Esophagus squamous epithelium (tissue), 5 donors: ENCODE measurements at regions not wholly inside any gene's neighbourhood (a gene's known extent, or its start where the extent isn't known, plus 50 kb on each side); places are given as distances from the start of the nearest gene placed in this dataset.
A peak's percentile ranks its signal among the peaks of the same experiment; 100 is the strongest.

Experiments used
- DNase-seq: peaks from one replicate; lab custom pipeline; 2025; lab: John Stamatoyannopoulos, UW
- H3K27ac ChIP-seq, 4 donors: fragments of 200-600 bp; sonication (generic); one replicate each; pipeline ENCODE4 v1.5.1; 2016 to 2019; ENCODE audit warnings: mild to moderate bottlenecking in 1 of 4
- H3K27me3 ChIP-seq, 4 donors: fragments of 200-600 bp; sonication (generic); 1 replicate in 3 of 4; 2 replicates in 1 of 4; pipeline versions ENCODE4 v1.5.1 to v1.6.0; 2017 to 2021; ENCODE audit warnings: antibody characterized with exemption in 1 of 4
- H3K36me3 ChIP-seq, 3 donors: fragments of 200-600 bp; sonication (generic); one replicate each; pipeline ENCODE4 v1.5.1; 2016 to 2019
- H3K4me1 ChIP-seq, 3 donors: fragments of 200-600 bp; sonication (generic); one replicate each; pipeline ENCODE4 v1.5.1; 2017 to 2019
- H3K4me3 ChIP-seq, 4 donors: fragments of 200-600 bp; sonication (generic); 1 replicate in 3 of 4; 2 replicates in 1 of 4; pipeline ENCODE4 v1.5.1; 2016 to 2019; ENCODE audit warnings: mild to moderate bottlenecking in 2 of 4, moderate library complexity in 1 of 4
- H3K9me3 ChIP-seq, 3 donors: fragments of 200-600 bp; sonication (generic); one replicate each; pipeline ENCODE4 v1.5.1; 2016 to 2019
- POLR2A ChIP-seq, 4 donors: fragments of 450-650 bp; IDR thresholded peaks; one replicate each; pipeline ENCODE4 v1.6.1; 2017; ENCODE audit warnings: antibody characterized with exemption in 4 of 4, mild to moderate bottlenecking in 4 of 4, moderate library complexity in 3 of 4
- WGBS, 2 donors: methylation state at CpG; one replicate each; pipeline ENCODE4 v1.1.5; 2018; 5-methylcytosine and 5-hydroxymethylcytosine counted together
- intact Hi-C: fragments of 100-400 bp; cut with DNase I; formaldehyde crosslinking; loops from one replicate; pipeline ENCODE4 v1.15.0; 2022
- TF ChIP-seq, protein P1 (sequence below), 6 experiments: fragments of 450-650 bp in 4 of 6; fragments of 200-600 bp in 2 of 6; sonication (generic) in 2 of 6; IDR thresholded peaks; one replicate each; pipeline ENCODE4 v1.5.1; 2016 to 2019; ENCODE audit warnings: antibody characterized with exemption in 6 of 6, mild to moderate bottlenecking in 4 of 6, moderate library complexity in 4 of 6
- donor health status: DM: yes; HTN: yes; CAD: no.

- 82 to 94% methylated on average over 3 of the region's 3 CpGs for WGBS, 2 donors
Observed at GRCh38 chr16:6110346-6110745, 1012.8 kb upstream of the EEF2KMT start.

DNA sequence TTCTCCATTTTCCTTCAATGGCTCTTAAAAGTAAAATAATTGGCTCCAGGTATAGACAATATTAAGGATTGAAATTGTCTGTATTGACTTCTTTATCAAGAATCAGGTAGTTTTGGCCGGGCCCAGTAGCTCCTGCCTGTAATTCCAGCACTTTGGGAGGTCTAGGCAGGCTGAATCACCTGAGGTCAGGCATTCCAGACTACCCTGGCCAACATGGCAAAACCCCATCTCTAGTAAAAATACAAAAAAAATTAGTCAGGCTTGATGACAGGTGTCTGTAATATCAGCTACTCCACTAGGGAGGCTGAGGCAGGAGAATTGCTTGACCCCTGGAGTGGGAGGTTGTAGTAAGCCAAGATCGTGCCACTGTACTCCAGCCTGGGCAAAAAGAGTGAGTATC lies 1008.5 kb upstream of the EEF2KMT start:
- Histone ChIP-seq H3K27ac (no peak overlapping the region), H3K4me1 (peaks cover 0 to 15% (median 2%) of the 10 kb centered on the region in 3 donors), H3K4me3 (no peak overlapping the region), H3K36me3 (no peaks in the 10 kb centered on the region), H3K9me3 (no peaks in the 10 kb centered on the region), H3K27me3 (no peaks in the 10 kb centered on the region)
- no peak for DNase-seq
- TF ChIP-seq, protein P1, sequence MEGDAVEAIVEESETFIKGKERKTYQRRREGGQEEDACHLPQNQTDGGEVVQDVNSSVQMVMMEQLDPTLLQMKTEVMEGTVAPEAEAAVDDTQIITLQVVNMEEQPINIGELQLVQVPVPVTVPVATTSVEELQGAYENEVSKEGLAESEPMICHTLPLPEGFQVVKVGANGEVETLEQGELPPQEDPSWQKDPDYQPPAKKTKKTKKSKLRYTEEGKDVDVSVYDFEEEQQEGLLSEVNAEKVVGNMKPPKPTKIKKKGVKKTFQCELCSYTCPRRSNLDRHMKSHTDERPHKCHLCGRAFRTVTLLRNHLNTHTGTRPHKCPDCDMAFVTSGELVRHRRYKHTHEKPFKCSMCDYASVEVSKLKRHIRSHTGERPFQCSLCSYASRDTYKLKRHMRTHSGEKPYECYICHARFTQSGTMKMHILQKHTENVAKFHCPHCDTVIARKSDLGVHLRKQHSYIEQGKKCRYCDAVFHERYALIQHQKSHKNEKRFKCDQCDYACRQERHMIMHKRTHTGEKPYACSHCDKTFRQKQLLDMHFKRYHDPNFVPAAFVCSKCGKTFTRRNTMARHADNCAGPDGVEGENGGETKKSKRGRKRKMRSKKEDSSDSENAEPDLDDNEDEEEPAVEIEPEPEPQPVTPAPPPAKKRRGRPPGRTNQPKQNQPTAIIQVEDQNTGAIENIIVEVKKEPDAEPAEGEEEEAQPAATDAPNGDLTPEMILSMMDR (IDR thresholded peaks at IDR 0.05), result no peak
- TF ChIP-seq POLR2A (IDR thresholded peaks at IDR 0.05), result no peak
- 51 to 66% methylated on average over 2 of the region's 2 CpGs for WGBS, 2 donors
- intact Hi-C loops, result no loop called here

More at GRCh38 chr16:6110346-6110745, 1012.8 kb upstream of the EEF2KMT start:
- Histone ChIP-seq H3K27me3 (no peaks in the 10 kb centered on the region), H3K4me3 (no peak overlapping the region), H3K27ac (no peak overlapping the region), H3K36me3 (no peaks in the 10 kb centered on the region), H3K9me3 (no peaks in the 10 kb centered on the region), H3K4me1 (peaks cover 0 to 18% (median 0%) of the 10 kb centered on the region in 3 donors)
- intact Hi-C loops, result no loop called here
- no peak for TF ChIP-seq POLR2A (IDR thresholded peaks at IDR 0.05)
- TF ChIP-seq, protein P1 (IDR thresholded peaks at IDR 0.05), result no peak
- DNase-seq, result no peak

GRCh38 chr16:6105115-6105514 lies 1007.5 kb upstream of the EEF2KMT start:
- TF ChIP-seq, protein P1 (IDR thresholded peaks at IDR 0.05), result peak in 1 of 6 experiments; percentile 25
- no peak for TF ChIP-seq POLR2A (IDR thresholded peaks at IDR 0.05)
- no peak overlapping the region for H3K4me3 ChIP-seq
- 32 to 39% methylated on average over 3 of the region's 3 CpGs for WGBS, 2 donors
- DNase-seq, result no peak
- intact Hi-C loops, result no loop called here
- H3K9me3 ChIP-seq, result no peaks in the 10 kb centered on the region
- H3K27ac ChIP-seq, result no peak overlapping the region
- no peaks in the 10 kb centered on the region for H3K36me3 ChIP-seq
- H3K4me1 ChIP-seq, result peaks cover 0 to 15% (median 2%) of the 10 kb centered on the region in 3 donors
- H3K27me3 ChIP-seq, result no peaks in the 10 kb centered on the region

GRCh38 chr16:6104428-6104827 lies 1006.8 kb upstream of the EEF2KMT start:
- TF ChIP-seq POLR2A (IDR thresholded peaks at IDR 0.05), result no peak
- TF ChIP-seq, protein P1 (IDR thresholded peaks at IDR 0.05), result no peak
- Histone ChIP-seq H3K36me3 (no peaks in the 10 kb centered on the region), H3K27me3 (no peaks in the 10 kb centered on the region), H3K9me3 (no peaks in the 10 kb centered on the region), H3K4me3 (no peak overlapping the region), H3K4me1 (peaks cover 0 to 15% (median 2%) of the 10 kb centered on the region in 3 donors), H3K27ac (no peak overlapping the region)
- WGBS, 2 donors, result 24 to 37% methylated on average over 3 of the region's 3 CpGs
- DNase-seq, result no peak
- intact Hi-C loops, result no loop called here

GRCh38 chr16:6103561-6103960 lies 1006.0 kb upstream of the EEF2KMT start:
- Histone ChIP-seq H3K27ac (no peak overlapping the region), H3K27me3 (no peaks in the 10 kb centered on the region), H3K36me3 (no peaks in the 10 kb centered on the region), H3K9me3 (no peaks in the 10 kb centered on the region), H3K4me1 (peaks cover 0 to 15% (median 2%) of the 10 kb centered on the region in 3 donors), H3K4me3 (no peak overlapping the region)
- TF ChIP-seq, protein P1 (IDR thresholded peaks at IDR 0.05), result no peak
- TF ChIP-seq POLR2A (IDR thresholded peaks at IDR 0.05), result no peak
- WGBS, 2 donors, result 45 to 54% methylated on average over 2 of the region's 2 CpGs
- no peak for DNase-seq
- intact Hi-C loops, result no loop called here
